GM21381 (cell line): ENCODE measurements at regions not wholly inside any gene's neighbourhood (a gene's known extent, or its start where the extent isn't known, plus 50 kb on each side); places are given as distances from the start of the nearest gene placed in this dataset.

Source experiments
- ATAC-seq: cut with Tn5 transposase; IDR thresholded peaks from one replicate; pipeline ENCODE4 v1.9.1; 2021; ENCODE audit warnings: mild to moderate bottlenecking, moderate library complexity; ENCODE audit not compliant: unreplicated experiment

DNA sequence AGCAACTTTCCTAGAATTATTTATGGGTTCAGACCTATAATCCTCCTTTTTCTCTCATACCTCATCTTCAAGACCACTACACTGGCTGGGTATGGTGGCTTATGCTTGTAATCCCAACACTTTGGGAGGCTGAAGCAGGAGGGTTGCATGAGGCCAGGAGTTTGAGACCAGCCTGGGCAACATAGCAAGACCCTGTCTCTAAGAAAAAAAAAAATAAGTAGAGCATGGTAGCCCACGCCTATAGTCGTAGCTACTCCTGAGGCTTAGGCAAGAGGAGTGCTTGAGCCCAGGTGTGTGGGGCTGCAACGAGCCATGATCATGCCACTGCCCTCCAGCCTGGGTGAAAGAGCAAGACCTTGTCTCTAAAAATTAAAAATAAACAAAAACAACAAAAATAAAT lies 832.4 kb downstream of the PCDH18 start:
- ATAC-seq: no peak

DNA sequence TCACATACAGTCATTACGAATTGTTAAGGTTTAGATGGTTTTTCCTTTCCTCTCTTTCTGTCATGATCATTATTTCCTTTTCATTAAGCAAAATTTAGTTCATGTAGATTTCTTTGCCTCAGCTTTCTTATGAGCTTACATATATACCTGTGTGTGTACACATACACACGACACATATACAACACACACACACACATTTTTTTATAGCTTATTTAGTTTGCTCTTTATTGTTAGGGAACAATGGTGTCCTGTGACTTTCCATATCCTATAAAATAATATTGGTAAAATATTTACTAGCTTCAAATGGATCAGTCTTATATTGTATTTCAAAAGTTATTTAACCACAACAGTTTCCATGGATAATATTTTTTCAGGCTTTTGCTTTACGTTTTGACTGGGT lies 840.7 kb downstream of the PCDH18 start:
- ATAC-seq: no peak

- ATAC-seq: no peak
These were observed 841.9 kb downstream of the PCDH18 start for GRCh38 chr4:136690360-136690759.

DNA sequence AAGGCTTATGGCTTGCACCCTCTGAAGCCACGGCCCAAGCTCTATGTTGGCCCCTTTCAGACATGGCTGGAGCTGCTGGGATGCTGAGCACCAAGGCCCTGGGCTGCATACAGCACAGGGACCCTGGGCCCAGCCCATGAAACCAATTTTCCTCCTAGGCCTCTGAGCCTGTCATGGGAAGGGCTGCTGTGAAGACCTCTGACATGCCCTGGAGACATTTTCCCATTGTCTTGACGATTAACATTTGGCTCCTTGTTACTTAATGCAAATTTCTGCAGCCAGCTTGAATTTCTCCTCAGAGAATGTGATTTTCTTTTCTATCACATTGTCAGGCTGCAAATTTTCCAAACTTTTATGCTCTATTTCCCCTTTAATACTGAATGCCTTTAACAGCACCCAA lies 844.7 kb downstream of the PCDH18 start:
- no peak for ATAC-seq

DNA sequence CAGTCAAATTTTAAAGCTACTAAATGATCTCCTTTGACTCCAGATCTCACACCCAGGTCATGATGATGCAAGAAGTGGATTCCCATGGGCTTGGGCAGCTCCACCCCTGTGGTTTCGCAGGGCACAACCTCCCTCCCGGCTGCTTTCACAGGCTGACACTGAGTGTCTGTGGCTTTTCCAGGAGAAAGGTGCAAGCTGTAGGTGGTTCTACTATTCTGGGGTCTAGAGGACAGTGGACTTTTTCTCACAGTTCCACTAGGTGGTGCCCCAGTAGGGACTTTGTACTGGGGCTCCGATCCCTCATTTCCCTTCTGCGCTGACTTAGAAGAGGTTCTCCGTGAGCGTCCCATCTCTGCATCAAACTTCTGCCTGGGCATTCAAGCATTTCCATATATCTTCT lies 845.2 kb downstream of the PCDH18 start:
- ATAC-seq: no peak

DNA sequence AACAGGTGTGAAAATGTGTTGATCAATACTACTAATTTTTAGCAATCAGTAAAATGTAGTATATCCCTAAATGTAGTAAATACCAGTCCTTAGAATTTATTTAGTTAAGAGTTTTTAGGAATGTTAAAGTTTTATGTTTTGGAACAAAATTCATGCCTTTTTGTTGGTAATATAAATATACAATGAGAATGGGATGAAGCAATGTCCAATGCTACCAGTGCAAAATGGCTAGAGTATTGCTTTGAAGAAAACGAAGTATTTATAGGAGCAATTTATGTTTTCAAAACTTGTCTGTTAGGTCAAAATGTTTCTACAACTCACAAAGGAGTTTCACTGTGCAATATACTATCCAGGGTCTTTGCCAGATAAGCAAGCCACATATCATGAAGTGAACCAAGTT lies 851.5 kb downstream of the PCDH18 start:
- ATAC-seq: no peak

- no peak for ATAC-seq
These were observed 852.0 kb downstream of the PCDH18 start for GRCh38 chr4:136680271-136680670.

- ATAC-seq: no peak
These were observed 862.0 kb downstream of the PCDH18 start for GRCh38 chr4:136670265-136670664.

DNA sequence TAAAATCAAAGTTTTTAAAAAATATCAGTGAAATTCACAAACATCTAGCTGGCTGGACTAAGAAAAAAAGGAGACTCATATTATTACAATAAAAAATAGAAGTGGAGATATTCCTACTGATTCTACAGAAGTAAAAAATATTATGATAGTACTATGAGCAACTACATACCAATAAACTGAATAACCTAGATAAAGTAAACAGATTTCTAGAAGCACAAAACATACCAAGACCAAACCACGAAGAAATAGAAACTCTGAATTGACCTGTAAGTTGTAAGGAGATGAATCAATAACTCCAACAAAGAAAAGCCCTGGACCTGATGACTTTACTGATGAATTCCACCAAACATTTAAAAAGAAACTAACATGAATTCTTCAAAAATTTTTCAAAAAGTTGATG lies 867.3 kb downstream of the PCDH18 start:
- ATAC-seq: no peak

DNA sequence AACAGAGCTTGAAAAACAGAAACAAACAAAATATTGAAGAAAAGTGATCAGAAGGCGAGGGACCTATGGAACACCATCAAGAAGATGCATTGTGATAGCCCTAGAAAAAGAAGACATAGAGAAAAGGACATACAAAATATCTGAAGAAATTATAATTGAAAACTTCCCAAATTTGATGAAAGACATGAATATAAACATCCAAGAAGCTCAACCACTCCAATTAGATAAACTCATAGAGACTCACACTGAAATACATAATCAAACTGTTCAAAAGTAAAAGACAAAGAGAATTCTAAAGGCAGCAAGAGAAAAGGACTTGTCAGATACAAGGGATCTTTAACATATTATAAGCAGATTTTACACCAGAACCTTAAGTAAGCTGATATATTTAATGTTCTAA lies 869.8 kb downstream of the PCDH18 start:
- no peak for ATAC-seq

DNA sequence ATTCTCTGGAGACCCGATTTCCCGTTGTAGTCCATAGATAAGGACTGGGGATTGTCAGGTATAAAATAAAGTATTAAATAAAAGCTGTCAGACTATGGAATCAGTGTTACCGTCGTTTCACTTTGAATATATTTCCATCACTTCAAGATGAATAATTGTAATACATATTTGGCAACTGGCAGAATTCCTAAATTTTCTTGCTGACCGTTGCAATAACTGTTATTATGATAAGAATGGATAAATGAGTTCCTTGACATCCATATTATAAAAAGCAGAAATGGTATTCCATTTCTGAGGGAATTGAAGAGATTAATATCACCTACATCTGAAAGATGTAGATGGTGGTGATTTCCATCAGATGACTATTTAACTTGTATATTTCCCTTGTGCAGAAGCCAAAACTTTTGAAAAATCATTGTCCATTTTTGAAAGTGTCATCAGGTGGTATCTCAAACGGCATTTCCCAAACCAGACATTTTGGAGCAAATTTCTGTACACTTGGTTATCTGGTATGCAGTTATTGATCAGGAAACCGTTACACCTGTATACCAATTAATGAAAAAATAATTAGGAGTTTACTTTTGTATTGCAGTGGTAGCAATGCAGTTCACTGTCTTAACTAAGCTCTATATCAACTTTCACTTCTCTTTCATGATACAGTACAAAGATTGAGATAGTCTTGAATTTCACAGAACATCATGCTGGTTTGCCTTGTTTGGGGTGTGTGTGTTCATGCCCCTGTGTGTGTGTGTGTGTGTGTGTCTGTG lies 878.5 kb downstream of the PCDH18 start:
- ATAC-seq: no peak

GRCh38 chr4:136651932-136652331 lies 880.4 kb downstream of the PCDH18 start:
- ATAC-seq: no peak

- peak; percentile 32 for ATAC-seq
These were observed 881.0 kb downstream of the PCDH18 start for GRCh38 chr4:136651278-136651667.

- ATAC-seq: peak; percentile 66
These were observed 881.6 kb downstream of the PCDH18 start for GRCh38 chr4:136650541-136651277.

- no peak for ATAC-seq
These were observed 888.0 kb downstream of the PCDH18 start for GRCh38 chr4:136644279-136644678.

GRCh38 chr4:136643416-136643815 lies 888.9 kb downstream of the PCDH18 start:
- no peak for ATAC-seq

GRCh38 chr4:136637071-136637777 lies 895.1 kb downstream of the PCDH18 start:
- ATAC-seq: no peak

DNA sequence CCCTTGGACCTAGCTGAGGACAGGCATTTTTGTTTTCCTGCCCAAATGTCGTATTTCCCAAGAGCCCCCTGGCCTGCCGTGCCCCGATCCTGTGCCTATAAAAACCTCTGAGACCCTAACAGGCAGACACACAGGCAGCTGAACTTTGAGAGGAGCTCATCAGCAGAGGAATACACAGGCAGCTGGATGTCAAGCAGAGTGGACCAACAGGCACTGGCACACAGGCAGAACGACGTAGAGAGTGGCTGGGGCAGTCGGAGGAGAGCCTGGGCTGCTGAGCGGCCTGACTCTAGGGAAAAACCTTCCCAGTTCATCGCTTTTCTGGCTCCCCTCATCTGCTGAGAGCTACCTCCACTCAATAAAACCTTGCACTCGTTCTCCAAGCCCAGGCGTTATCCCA lies 896.1 kb downstream of the PCDH18 start:
- no peak for ATAC-seq

GRCh38 chr4:136634121-136634520 lies 898.2 kb downstream of the PCDH18 start:
- no peak for ATAC-seq

DNA sequence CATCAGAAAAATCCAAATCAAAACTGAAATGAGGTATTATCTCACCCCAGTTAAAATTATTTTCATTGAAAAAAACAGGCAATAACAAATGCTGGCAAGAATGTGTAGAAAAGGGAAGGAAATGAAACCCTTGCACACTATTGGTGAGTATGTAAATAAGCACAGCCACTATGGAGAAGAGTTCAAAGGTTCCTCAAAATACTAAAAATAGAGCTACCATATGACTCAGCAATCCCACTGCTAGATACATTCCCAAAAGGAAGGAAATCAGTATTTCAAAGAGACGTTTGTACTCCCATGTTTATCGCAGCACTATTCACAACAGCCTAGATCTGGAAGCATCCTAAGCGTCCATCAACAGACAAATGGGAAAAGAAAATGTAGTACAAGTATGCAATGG lies 932.4 kb downstream of the PCDH18 start:
- ATAC-seq: no peak

- ATAC-seq: no peak
These were observed 941.9 kb downstream of the PCDH18 start for GRCh38 chr4:136590440-136590839.

GRCh38 chr4:136583567-136583966 lies 948.7 kb downstream of the PCDH18 start:
- ATAC-seq: no peak
